HCT116 (cell line): ENCODE measurements at regions not wholly inside any gene's neighbourhood (a gene's known extent, or its start where the extent isn't known, plus 50 kb on each side); places are given as distances from the start of the nearest gene placed in this dataset.

Experiments
- ATAC-seq: fragments of 200-7000 bp; cut with Tn5 transposase; 2 replicates; pipeline ENCODE4 v1.9.1; 2020; ENCODE audit warnings: mild to moderate bottlenecking, moderate library complexity
- BruUV-seq: library from RNA; stranded (reverse); fragments of 400-500 nt; replicated peaks from 2 replicates; lab custom pipeline; 2021; lab: Mats Ljungman, UMichigan
- CTCF ChIA-PET: fragments of 300-600 bp; sonication (Branson Sonifier 250); formaldehyde crosslinking; loops from one replicate; lab custom pipeline; 2021; ENCODE audit warnings: antibody characterized with exemption; lab: Charles Lee
- POLR2A ChIA-PET: fragments of 300-600, 350-600 bp; sonication (Branson Sonifier 250); formaldehyde crosslinking; loops from one replicate; lab custom pipeline; 2021; ENCODE audit warnings: antibody characterized with exemption; lab: Charles Lee
- RAD21 ChIA-PET, 2 experiments: fragments of 300-600 bp; sonication (Branson Sonifier 250); formaldehyde crosslinking; loops; one replicate each; lab custom pipeline; 2023; ENCODE audit warnings: low total read pairs in 2 of 2; ENCODE audit not compliant: uncharacterized antibody in 2 of 2, unreplicated experiment in 2 of 2, low non-redundant PET in 1 of 2; lab: Charles Lee
- DNase-seq: peaks from one replicate; pipeline ENCODE4 v3.0.0-alpha.2; 2010; ENCODE audit warnings: low read depth, low spot score
- H2AFZ ChIP-seq: fragments of 200-600 bp; shearing (Covaris generic), sonication (generic); 2 replicates; pipeline ENCODE4 v1.6.1; 2017; ENCODE audit warnings: low read depth, mixed run types, mixed read lengths, antibody characterized with exemption, low read length; ENCODE audit not compliant: poor library complexity, severe bottlenecking
- H3K27ac ChIP-seq: 2 replicates; pipeline ENCODE4 v1.5.1; 2012; ENCODE audit warnings: low read depth, low read length
- H3K27me3 ChIP-seq: fragments of 200-600 bp; sonication (generic); 2 replicates; pipeline ENCODE4 v1.6.1; 2016; ENCODE audit warnings: mixed run types, low read length, mixed read lengths; ENCODE audit not compliant: insufficient read depth
- H3K36me3 ChIP-seq, 2 experiments: fragments of 200-500 bp in 1 of 2; fragments of 200-600 bp in 1 of 2; sonication (Bioruptor generic) in 1 of 2; sonication (generic) in 1 of 2; 2 replicates each; pipeline versions ENCODE4 v1.5.1 to v1.6.1; 2014 to 2016; ENCODE audit warnings: low read length in 2 of 2, inconsistent platforms in 1 of 2, mixed read lengths in 1 of 2, mixed run types in 1 of 2; ENCODE audit not compliant: insufficient read depth in 2 of 2, control insufficient read depth in 1 of 2
- H3K4me1 ChIP-seq, 2 experiments: fragments of 200-600 bp in 1 of 2; sonication (generic) in 1 of 2; 2 replicates each; pipeline versions ENCODE4 v1.5.1 to v1.6.1; 2012 to 2017; ENCODE audit warnings: low read length in 2 of 2, inconsistent platforms in 1 of 2, mild to moderate bottlenecking in 1 of 2, mixed read lengths in 1 of 2, mixed run types in 1 of 2, moderate library complexity in 1 of 2; ENCODE audit not compliant: insufficient read depth in 2 of 2, control insufficient read depth in 1 of 2
- H3K4me2 ChIP-seq: fragments of 200-600 bp; sonication (generic); 2 replicates; pipeline ENCODE4 v1.6.1; 2017; ENCODE audit warnings: mixed run types, low read length, mixed read lengths
- H3K4me3 ChIP-seq, 2 experiments: fragments of 200-600 bp in 1 of 2; sonication (generic) in 1 of 2; replicated peaks in 1 of 2; 2 replicates each; pipeline ENCODE4 v1.5.1; 2011 to 2016; ENCODE audit warnings: low read length in 2 of 2, control low read depth in 1 of 2, low read depth in 1 of 2, mild to moderate bottlenecking in 1 of 2, mixed read lengths in 1 of 2, mixed run types in 1 of 2
- H3K79me2 ChIP-seq: fragments of 200-600 bp; sonication (generic); 2 replicates; pipeline ENCODE4 v1.6.1; 2017; ENCODE audit warnings: mild to moderate bottlenecking, mixed run types, low read length, moderate library complexity, mixed read lengths; ENCODE audit not compliant: insufficient read depth
- H3K9ac ChIP-seq: fragments of 200-600 bp; sonication (generic); 2 replicates; pipeline ENCODE4 v1.6.1; 2016; ENCODE audit warnings: low read length, mixed read lengths
- H3K9me2 ChIP-seq: fragments of 200-600 bp; sonication (generic), shearing (Covaris generic); 2 replicates; pipeline ENCODE4 v1.6.1; 2017; ENCODE audit warnings: mixed run types, mild to moderate bottlenecking, moderate library complexity; ENCODE audit not compliant: insufficient read depth
- H3K9me3 ChIP-seq, 2 experiments: fragments of 200-500 bp in 1 of 2; fragments of 200-600 bp in 1 of 2; sonication (Bioruptor generic) in 1 of 2; sonication (generic) in 1 of 2; 2 replicates each; pipeline ENCODE4 v1.6.1; 2014 to 2017; ENCODE audit warnings: low read length in 2 of 2, mixed read lengths in 2 of 2, inconsistent platforms in 1 of 2, low read depth in 1 of 2, mild to moderate bottlenecking in 1 of 2, mixed run types in 1 of 2, moderate library complexity in 1 of 2; ENCODE audit not compliant: control insufficient read depth in 1 of 2, insufficient read depth in 1 of 2
- H4K20me1 ChIP-seq: fragments of 200-600 bp; sonication (generic), shearing (Covaris generic); 2 replicates; pipeline ENCODE4 v1.6.1; 2017; ENCODE audit warnings: mixed run types, mild to moderate bottlenecking, moderate library complexity; ENCODE audit not compliant: insufficient read depth
- CBX3 ChIP-seq: IDR thresholded peaks from 2 replicates; pipeline ENCODE4 v1.6.1; 2012; ENCODE audit warnings: low read depth
- CTCF ChIP-seq, 3 experiments: fragments of 200-600 bp in 1 of 3; sonication (generic) in 1 of 3; IDR thresholded peaks in 2 of 3; conservative IDR thresholded peaks in 1 of 3; 2 replicates each; pipeline ENCODE4 v1.5.1; 2012 to 2017; ENCODE audit warnings: low read depth in 2 of 3, low read length in 2 of 3, antibody characterized with exemption in 1 of 3, borderline replicate concordance in 1 of 3, control low read depth in 1 of 3, mild to moderate bottlenecking in 1 of 3, mixed read lengths in 1 of 3, mixed run types in 1 of 3, moderate library complexity in 1 of 3; ENCODE audit not compliant: insufficient read depth in 1 of 3
- EGR1 ChIP-seq: IDR thresholded peaks from 2 replicates; pipeline ENCODE4 v1.6.1; 2012; ENCODE audit warnings: low read depth
- ELF1 ChIP-seq: IDR thresholded peaks from 2 replicates; pipeline ENCODE4 v1.6.1; 2012; ENCODE audit warnings: low read depth, borderline replicate concordance
- EZH2 ChIP-seq: fragments of 200-600 bp; sonication (generic); IDR thresholded peaks from 2 replicates; pipeline ENCODE4 v1.6.1; 2017; ENCODE audit warnings: antibody characterized with exemption, mixed run types
- EZH2phosphoT487 ChIP-seq: fragments of 200-600 bp; IDR thresholded peaks from 2 replicates; pipeline ENCODE4 v1.6.1; 2018; ENCODE audit warnings: antibody characterized with exemption, borderline replicate concordance
- FOSL1 ChIP-seq: IDR thresholded peaks from 2 replicates; pipeline ENCODE4 v1.6.1; 2012; ENCODE audit warnings: low read depth
- JUND ChIP-seq: IDR thresholded peaks from 2 replicates; pipeline ENCODE4 v1.6.1; 2012
- POLR2A ChIP-seq: IDR thresholded peaks from 2 replicates; pipeline ENCODE4 v1.7.0; 2011; ENCODE audit warnings: borderline replicate concordance; ENCODE audit not compliant: insufficient read depth, insufficient read length; ENCODE audit errors: extremely low read depth
- POLR2AphosphoS5 ChIP-seq: IDR thresholded peaks from 2 replicates; pipeline ENCODE4 v1.6.1; 2011; ENCODE audit warnings: mild to moderate bottlenecking, low read depth, low read length, moderate library complexity
- SIN3A ChIP-seq: IDR thresholded peaks from 2 replicates; pipeline ENCODE4 v1.6.1; 2012; ENCODE audit warnings: low read depth
- SP1 ChIP-seq: IDR thresholded peaks from 2 replicates; pipeline ENCODE4 v1.6.1; 2012; ENCODE audit warnings: low read depth
- SRF ChIP-seq: IDR thresholded peaks from 2 replicates; pipeline ENCODE4 v1.6.1; 2012; ENCODE audit warnings: low read depth
- TCF7L2 ChIP-seq: IDR thresholded peaks from 2 replicates; pipeline ENCODE4 v1.7.0; 2011; ENCODE audit warnings: borderline replicate concordance, inconsistent platforms; ENCODE audit not compliant: insufficient read depth, insufficient read length; ENCODE audit errors: extremely low read depth
- YY1 ChIP-seq: IDR thresholded peaks from 2 replicates; pipeline ENCODE4 v1.6.1; 2011; ENCODE audit warnings: low read length, low read depth, moderate library complexity, mild to moderate bottlenecking; ENCODE audit not compliant: insufficient replicate concordance; ENCODE audit errors: extremely low read depth
- ZFX ChIP-seq: fragments of 450-650 bp; IDR thresholded peaks from 2 replicates; pipeline ENCODE4 v1.6.1; 2017
- ZNF274 ChIP-seq: fragments of 200-500 bp; sonication (Bioruptor generic); IDR thresholded peaks from 2 replicates; pipeline ENCODE4 v1.6.1; 2014; ENCODE audit warnings: mild to moderate bottlenecking, low read depth, low read length, inconsistent platforms
- intact Hi-C: fragments of 100-400 bp; cut with micrococcal nuclease; formaldehyde crosslinking; loops from 2 replicates; pipeline ENCODE4 v1.10.0; 2022
- TF ChIP-seq, protein P1 (sequence below): IDR thresholded peaks from 2 replicates; pipeline ENCODE4 v1.6.1; 2012
- TF ChIP-seq, protein P2 (sequence below): IDR thresholded peaks from 2 replicates; pipeline ENCODE4 v1.6.1; 2011; ENCODE audit warnings: mild to moderate bottlenecking, low read length, moderate library complexity; ENCODE audit not compliant: insufficient replicate concordance; ENCODE audit errors: extremely low read depth
- TF ChIP-seq, protein P3 (sequence below): IDR thresholded peaks from 2 replicates; pipeline ENCODE4 v1.6.1; 2012

- H3K9me2 ChIP-seq: no peaks in the 10 kb centered on the region
- no peaks in the 10 kb centered on the region for H3K36me3 ChIP-seq
- no TSS peak for BruUV-seq
- no peak overlapping the region for H3K27ac ChIP-seq
- intact Hi-C loops: no loop called here
- no peaks in the 10 kb centered on the region; a peak in 1 of 4 replicates for H3K9me3 ChIP-seq
- no peak overlapping the region for H2AFZ ChIP-seq
- no peaks in the 10 kb centered on the region for H3K4me1 ChIP-seq
- RAD21 ChIA-PET: no interaction called here
- no peaks in the 10 kb centered on the region for H3K27me3 ChIP-seq
- no peak for TF ChIP-seq POLR2AphosphoS5
- no peak for TF ChIP-seq EGR1
- no peak for TF ChIP-seq EZH2phosphoT487
- TF ChIP-seq, protein P1, sequence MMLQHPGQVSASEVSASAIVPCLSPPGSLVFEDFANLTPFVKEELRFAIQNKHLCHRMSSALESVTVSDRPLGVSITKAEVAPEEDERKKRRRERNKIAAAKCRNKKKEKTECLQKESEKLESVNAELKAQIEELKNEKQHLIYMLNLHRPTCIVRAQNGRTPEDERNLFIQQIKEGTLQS: no peak
- TF ChIP-seq JUND: no peak
- TF ChIP-seq SRF: no peak
- no peak for TF ChIP-seq CBX3
- TF ChIP-seq ELF1: no peak
- TF ChIP-seq ZFX: no peak
- TF ChIP-seq, protein P2, sequence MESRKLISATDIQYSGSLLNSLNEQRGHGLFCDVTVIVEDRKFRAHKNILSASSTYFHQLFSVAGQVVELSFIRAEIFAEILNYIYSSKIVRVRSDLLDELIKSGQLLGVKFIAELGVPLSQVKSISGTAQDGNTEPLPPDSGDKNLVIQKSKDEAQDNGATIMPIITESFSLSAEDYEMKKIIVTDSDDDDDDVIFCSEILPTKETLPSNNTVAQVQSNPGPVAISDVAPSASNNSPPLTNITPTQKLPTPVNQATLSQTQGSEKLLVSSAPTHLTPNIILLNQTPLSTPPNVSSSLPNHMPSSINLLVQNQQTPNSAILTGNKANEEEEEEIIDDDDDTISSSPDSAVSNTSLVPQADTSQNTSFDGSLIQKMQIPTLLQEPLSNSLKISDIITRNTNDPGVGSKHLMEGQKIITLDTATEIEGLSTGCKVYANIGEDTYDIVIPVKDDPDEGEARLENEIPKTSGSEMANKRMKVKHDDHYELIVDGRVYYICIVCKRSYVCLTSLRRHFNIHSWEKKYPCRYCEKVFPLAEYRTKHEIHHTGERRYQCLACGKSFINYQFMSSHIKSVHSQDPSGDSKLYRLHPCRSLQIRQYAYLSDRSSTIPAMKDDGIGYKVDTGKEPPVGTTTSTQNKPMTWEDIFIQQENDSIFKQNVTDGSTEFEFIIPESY: no peak
- no peak for TF ChIP-seq SP1
- no peak for TF ChIP-seq YY1
- no peak for TF ChIP-seq POLR2A
- no peak for TF ChIP-seq EZH2
- TF ChIP-seq CTCF (IDR thresholded peaks at IDR 0.05 in 2 of 3, conservative IDR thresholded peaks at IDR 0.05 in 1 of 3; ENCODE audit: borderline replicate concordance in 1 of 3, insufficient read depth in 1 of 3, low read depth in 2 of 3, low read length in 2 of 3): no peak
- TF ChIP-seq SIN3A: no peak
- TF ChIP-seq, protein P3, sequence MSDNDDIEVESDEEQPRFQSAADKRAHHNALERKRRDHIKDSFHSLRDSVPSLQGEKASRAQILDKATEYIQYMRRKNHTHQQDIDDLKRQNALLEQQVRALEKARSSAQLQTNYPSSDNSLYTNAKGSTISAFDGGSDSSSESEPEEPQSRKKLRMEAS: no peak
- TF ChIP-seq ZNF274: no peak
- no peak for TF ChIP-seq TCF7L2
- TF ChIP-seq FOSL1: no peak
- TF ChIP-seq, all 23 proteins: peak for 0
- H3K4me3 ChIP-seq: no peak overlapping the region
- ATAC-seq: no peak
- H4K20me1 ChIP-seq: no peaks in the 10 kb centered on the region
- H3K79me2 ChIP-seq: no peaks in the 10 kb centered on the region
- H3K4me2 ChIP-seq: no peak overlapping the region
- POLR2A ChIA-PET: no interaction called here
- no peak for DNase-seq
- no peak overlapping the region for H3K9ac ChIP-seq
- CTCF ChIA-PET: no interaction called here
These were observed 656.0 kb downstream of the MCTP2 start for GRCh38 chr15:94887391-94887790.
